Right atrium auricular region (tissue), 2 donors: ENCODE measurements at regions not wholly inside any gene's neighbourhood (a gene's known extent, or its start where the extent isn't known, plus 50 kb on each side); places are given as distances from the start of the nearest gene placed in this dataset.

Experiments
- DNase-seq: peaks from one replicate; pipeline ENCODE4 v3.0.0-alpha.2; 2019; ENCODE audit warnings: low spot score
- H3K27ac ChIP-seq, 2 donors: fragments of 200-600 bp; sonication (generic); 1 replicate in 1 of 2; 2 replicates in 1 of 2; pipeline ENCODE4 v1.5.1; 2016 to 2019
- H3K27me3 ChIP-seq, 2 donors: fragments of 200-600 bp; sonication (generic); one replicate each; pipeline versions ENCODE4 v1.5.1 to v1.6.0; 2017 to 2019
- H3K36me3 ChIP-seq: fragments of 200-600 bp; sonication (generic); one replicate; pipeline ENCODE4 v1.5.1; 2016
- H3K4me1 ChIP-seq, 2 donors: fragments of 200-600 bp; sonication (generic); one replicate each; pipeline versions ENCODE4 v1.5.1 to v1.6.0; 2017 to 2019
- H3K4me3 ChIP-seq, 2 donors: fragments of 200-600 bp; sonication (generic); 1 replicate in 1 of 2; 2 replicates in 1 of 2; pipeline ENCODE4 v1.5.1; 2017 to 2019; ENCODE audit warnings: mild to moderate bottlenecking in 1 of 2, moderate library complexity in 1 of 2
- H3K9me3 ChIP-seq, 2 donors: fragments of 200-600 bp; sonication (generic); one replicate each; pipeline ENCODE4 v1.5.1; 2019
- CTCF ChIP-seq, 2 donors: fragments of 200-600 bp; sonication (generic); IDR thresholded peaks; one replicate each; pipeline ENCODE4 v1.5.1; 2019; ENCODE audit warnings: antibody characterized with exemption in 2 of 2

GRCh38 chr4:144595681-144596080, 50.3 kb upstream of the HHIP start:
- Histone ChIP-seq H3K27me3 (no peaks in the 10 kb centered on the region), H3K9me3 (no peaks in the 10 kb centered on the region), H3K27ac (no peak overlapping the region), H3K36me3 (no peaks in the 10 kb centered on the region), H3K4me1 (peaks cover 0 to 6% of the 10 kb centered on the region in 2 donors), H3K4me3 (no peak overlapping the region)
- no peak for DNase-seq
- no peak for TF ChIP-seq CTCF (IDR thresholded peaks at IDR 0.05)
